Endodermal cell (in vitro differentiated cells): ENCODE measurements at regions not wholly inside any gene's neighbourhood (a gene's known extent, or its start where the extent isn't known, plus 50 kb on each side); places are given as distances from the start of the nearest gene placed in this dataset.

Experiments
- DNase-seq: peaks from one replicate; pipeline ENCODE4 v3.0.0-alpha.2; 2017
- H3K27ac ChIP-seq: 2 replicates; pipeline ENCODE4 v1.5.1; 2013; ENCODE audit warnings: mild to moderate bottlenecking, low read depth, low read length, moderate library complexity
- H3K27me3 ChIP-seq: 2 replicates; pipeline ENCODE4 v1.6.1; 2013; ENCODE audit warnings: mild to moderate bottlenecking, low read length, moderate library complexity; ENCODE audit not compliant: insufficient read depth, control insufficient read depth, poor library complexity, severe bottlenecking
- H3K36me3 ChIP-seq: 2 replicates; pipeline ENCODE4 v1.7.0; 2013; ENCODE audit warnings: mild to moderate bottlenecking, low read length, moderate library complexity; ENCODE audit not compliant: control insufficient read depth, insufficient read depth
- H3K4me1 ChIP-seq: one replicate; pipeline ENCODE4 v1.7.0; 2013; ENCODE audit warnings: low read length; ENCODE audit not compliant: control insufficient read depth, insufficient read depth
- H3K4me3 ChIP-seq: 2 replicates; pipeline ENCODE4 v1.5.1; 2013; ENCODE audit warnings: mild to moderate bottlenecking, low read length, moderate library complexity
- H3K9ac ChIP-seq: 2 replicates; pipeline ENCODE4 v1.6.1; 2013; ENCODE audit warnings: mild to moderate bottlenecking, low read length, moderate library complexity; ENCODE audit not compliant: poor library complexity, severe bottlenecking; ENCODE audit errors: extremely low read depth
- H3K9me3 ChIP-seq: 2 replicates; pipeline ENCODE4 v1.6.1; 2013; ENCODE audit warnings: mild to moderate bottlenecking, low read length, moderate library complexity; ENCODE audit not compliant: control insufficient read depth
- H3K27ac Mint-ChIP-seq: 2 replicates; pipeline ENCODE4 v1.8.0; 2020; ENCODE audit warnings: mixed read lengths
- H3K27me3 Mint-ChIP-seq: 2 replicates; pipeline ENCODE4 v1.8.0; 2021; ENCODE audit warnings: mild to moderate bottlenecking, mixed read lengths; ENCODE audit not compliant: insufficient read depth
- H3K36me3 Mint-ChIP-seq: 2 replicates; pipeline ENCODE4 v1.8.0; 2020; ENCODE audit warnings: low read depth, mixed read lengths
- H3K4me1 Mint-ChIP-seq: 2 replicates; pipeline ENCODE4 v1.8.0; 2020; ENCODE audit warnings: mixed read lengths
- H3K4me3 Mint-ChIP-seq: 2 replicates; pipeline ENCODE4 v1.8.0; 2020; ENCODE audit warnings: mild to moderate bottlenecking, moderate library complexity, mixed read lengths
- H3K9me3 Mint-ChIP-seq: 2 replicates; pipeline ENCODE4 v1.8.0; 2020; ENCODE audit warnings: mild to moderate bottlenecking, mixed read lengths
- WGBS, 2 experiments: methylation state at CpG; one replicate each; pipeline versions ENCODE4 v1.1.5 to v1.1.7; 2013; ENCODE audit warnings: missing lambda C conversion rate in 2 of 2, mixed read lengths in 1 of 2; ENCODE audit not compliant: insufficient coverage in 1 of 2, insufficient read length in 1 of 2; 5-methylcytosine and 5-hydroxymethylcytosine counted together
- TF ChIP-seq, protein P1 (sequence below): fragments of 200-600 bp; sonication (generic); conservative IDR thresholded peaks from 2 replicates; pipeline ENCODE4 v1.5.0; 2021; ENCODE audit warnings: antibody characterized with exemption, mild to moderate bottlenecking

DNA sequence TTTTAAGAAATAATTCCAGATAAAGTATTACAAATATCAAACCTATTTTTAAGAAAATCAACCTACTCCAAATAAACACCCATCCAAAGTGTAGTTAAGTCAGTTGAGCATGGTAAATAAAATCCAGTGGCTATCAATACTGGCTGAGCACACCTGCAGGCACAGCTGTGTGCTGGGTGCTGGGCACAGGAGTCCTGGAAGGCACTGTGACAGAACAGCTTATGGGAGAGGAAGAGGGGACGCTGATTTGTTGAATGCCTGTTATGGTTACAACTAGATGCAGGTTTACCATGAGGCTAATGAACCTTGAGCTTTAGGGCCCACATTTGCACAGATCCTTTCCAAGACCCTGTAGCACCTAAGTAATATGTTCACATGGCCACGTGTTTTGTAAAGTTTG lies 202.7 kb downstream of the MTX2 start:
- H3K4me1 ChIP-seq, result no peaks in the 10 kb centered on the region
- Mint-ChIP-seq H3K27ac (no peak overlapping the region), H3K4me3 (no peak overlapping the region), H3K9me3 (no peaks in the 10 kb centered on the region), H3K27me3 (peaks cover 15% of the 10 kb centered on the region), H3K36me3 (no peaks in the 10 kb centered on the region), H3K4me1 (peaks cover 4% of the 10 kb centered on the region)
- no peak for DNase-seq
- TF ChIP-seq, protein P1, sequence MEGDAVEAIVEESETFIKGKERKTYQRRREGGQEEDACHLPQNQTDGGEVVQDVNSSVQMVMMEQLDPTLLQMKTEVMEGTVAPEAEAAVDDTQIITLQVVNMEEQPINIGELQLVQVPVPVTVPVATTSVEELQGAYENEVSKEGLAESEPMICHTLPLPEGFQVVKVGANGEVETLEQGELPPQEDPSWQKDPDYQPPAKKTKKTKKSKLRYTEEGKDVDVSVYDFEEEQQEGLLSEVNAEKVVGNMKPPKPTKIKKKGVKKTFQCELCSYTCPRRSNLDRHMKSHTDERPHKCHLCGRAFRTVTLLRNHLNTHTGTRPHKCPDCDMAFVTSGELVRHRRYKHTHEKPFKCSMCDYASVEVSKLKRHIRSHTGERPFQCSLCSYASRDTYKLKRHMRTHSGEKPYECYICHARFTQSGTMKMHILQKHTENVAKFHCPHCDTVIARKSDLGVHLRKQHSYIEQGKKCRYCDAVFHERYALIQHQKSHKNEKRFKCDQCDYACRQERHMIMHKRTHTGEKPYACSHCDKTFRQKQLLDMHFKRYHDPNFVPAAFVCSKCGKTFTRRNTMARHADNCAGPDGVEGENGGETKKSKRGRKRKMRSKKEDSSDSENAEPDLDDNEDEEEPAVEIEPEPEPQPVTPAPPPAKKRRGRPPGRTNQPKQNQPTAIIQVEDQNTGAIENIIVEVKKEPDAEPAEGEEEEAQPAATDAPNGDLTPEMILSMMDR, result no peak
- H3K4me3 ChIP-seq, result no peak overlapping the region
- no peak overlapping the region for H3K9ac ChIP-seq
- no peaks in the 10 kb centered on the region for H3K27me3 ChIP-seq
- H3K36me3 ChIP-seq, result no peaks in the 10 kb centered on the region
- no peaks in the 10 kb centered on the region for H3K9me3 ChIP-seq
- WGBS, 2 experiments, result 77 to 100% methylated on average over 1 to 2 of the region's 2 CpGs
- H3K27ac ChIP-seq, result no peak overlapping the region

DNA sequence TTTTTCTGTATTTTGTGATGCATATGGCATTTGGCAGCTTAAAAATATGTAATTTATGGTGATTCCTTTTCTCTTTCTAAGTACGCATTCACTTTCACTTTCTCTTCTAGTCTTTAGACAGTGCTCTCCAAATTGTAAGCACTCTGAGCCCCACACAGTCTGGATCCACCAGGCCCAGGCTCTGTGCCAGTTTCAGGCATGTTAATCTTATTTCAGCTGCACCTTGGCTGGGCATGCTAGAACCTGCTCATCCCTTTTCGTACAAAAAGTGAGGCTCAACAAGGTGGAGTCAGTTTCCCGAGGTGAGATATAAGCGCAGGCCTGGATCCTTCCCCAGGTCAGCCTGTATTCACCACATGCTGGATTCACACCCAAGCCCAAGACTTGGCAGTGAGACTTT lies 203.9 kb downstream of the MTX2 start:
- H3K27me3 ChIP-seq, result no peaks in the 10 kb centered on the region
- no peaks in the 10 kb centered on the region for H3K9me3 Mint-ChIP-seq
- H3K4me1 ChIP-seq, result no peaks in the 10 kb centered on the region
- DNase-seq, result no peak
- H3K4me3 ChIP-seq, result no peak overlapping the region
- WGBS, 2 experiments, result 93 to 100% methylated on average over 1 to 4 of the region's 4 CpGs
- no peak overlapping the region for H3K4me3 Mint-ChIP-seq
- no peaks in the 10 kb centered on the region for H3K9me3 ChIP-seq
- TF ChIP-seq, protein P1, result no peak
- H3K27me3 Mint-ChIP-seq, result peaks cover 15% of the 10 kb centered on the region
- no peak overlapping the region for H3K9ac ChIP-seq
- H3K36me3 ChIP-seq, result no peaks in the 10 kb centered on the region
- H3K27ac ChIP-seq, result no peak overlapping the region
- no peak overlapping the region for H3K27ac Mint-ChIP-seq
- H3K36me3 Mint-ChIP-seq, result no peaks in the 10 kb centered on the region
- H3K4me1 Mint-ChIP-seq, result no peaks in the 10 kb centered on the region

DNA sequence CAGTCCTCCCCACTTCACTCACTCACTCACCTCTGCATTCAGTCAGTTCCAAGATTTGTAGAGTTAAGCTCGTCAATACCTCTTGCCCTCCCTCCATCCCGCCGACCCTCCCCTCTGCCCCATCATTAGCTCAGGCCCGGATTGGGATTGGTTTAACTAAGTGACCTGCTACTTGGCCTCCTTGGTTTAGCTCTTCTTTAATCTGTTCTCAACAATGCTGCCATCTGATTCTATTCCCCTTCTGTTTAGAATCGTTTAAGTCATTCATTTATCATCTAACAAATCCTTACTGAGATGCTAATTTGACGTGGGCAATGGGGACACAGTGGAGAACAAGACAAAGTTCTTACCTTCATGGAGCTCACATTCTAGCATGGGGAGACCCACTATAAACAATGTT lies 204.6 kb downstream of the MTX2 start:
- H3K36me3 ChIP-seq, result no peaks in the 10 kb centered on the region
- H3K36me3 Mint-ChIP-seq, result no peaks in the 10 kb centered on the region
- H3K27ac Mint-ChIP-seq, result no peak overlapping the region
- no peak for DNase-seq
- no peaks in the 10 kb centered on the region for H3K4me1 Mint-ChIP-seq
- H3K27me3 ChIP-seq, result no peaks in the 10 kb centered on the region
- TF ChIP-seq, protein P1, result no peak
- no peak overlapping the region for H3K4me3 ChIP-seq
- no peaks in the 10 kb centered on the region for H3K4me1 ChIP-seq
- H3K9me3 Mint-ChIP-seq, result no peaks in the 10 kb centered on the region
- no peak overlapping the region for H3K27ac ChIP-seq
- WGBS, 2 experiments, result 91 to 95% methylated on average over 6 of the region's 6 CpGs
- H3K9me3 ChIP-seq, result no peaks in the 10 kb centered on the region
- H3K27me3 Mint-ChIP-seq, result peaks cover 10% of the 10 kb centered on the region
- no peak overlapping the region for H3K4me3 Mint-ChIP-seq
- no peak overlapping the region for H3K9ac ChIP-seq
